HCT116 (cell line): ENCODE measurements at regions not wholly inside any gene's neighbourhood (a gene's known extent, or its start where the extent isn't known, plus 50 kb on each side); places are given as distances from the start of the nearest gene placed in this dataset.

ENCODE experiments used
- ATAC-seq: fragments of 200-7000 bp; cut with Tn5 transposase; 2 replicates; pipeline ENCODE4 v1.9.1; 2020; ENCODE audit warnings: mild to moderate bottlenecking, moderate library complexity
- BruUV-seq: library from RNA; stranded (reverse); fragments of 400-500 nt; replicated peaks from 2 replicates; lab custom pipeline; 2021; lab: Mats Ljungman, UMichigan
- CTCF ChIA-PET: fragments of 300-600 bp; sonication (Branson Sonifier 250); formaldehyde crosslinking; loops from one replicate; lab custom pipeline; 2021; ENCODE audit warnings: antibody characterized with exemption; lab: Charles Lee
- POLR2A ChIA-PET: fragments of 300-600, 350-600 bp; sonication (Branson Sonifier 250); formaldehyde crosslinking; loops from one replicate; lab custom pipeline; 2021; ENCODE audit warnings: antibody characterized with exemption; lab: Charles Lee
- RAD21 ChIA-PET, 2 experiments: fragments of 300-600 bp; sonication (Branson Sonifier 250); formaldehyde crosslinking; loops; one replicate each; lab custom pipeline; 2023; ENCODE audit warnings: low total read pairs in 2 of 2; ENCODE audit not compliant: uncharacterized antibody in 2 of 2, unreplicated experiment in 2 of 2, low non-redundant PET in 1 of 2; lab: Charles Lee
- DNase-seq: peaks from one replicate; pipeline ENCODE4 v3.0.0-alpha.2; 2010; ENCODE audit warnings: low read depth, low spot score
- H2AFZ ChIP-seq: fragments of 200-600 bp; shearing (Covaris generic), sonication (generic); 2 replicates; pipeline ENCODE4 v1.6.1; 2017; ENCODE audit warnings: low read depth, mixed run types, mixed read lengths, antibody characterized with exemption, low read length; ENCODE audit not compliant: poor library complexity, severe bottlenecking
- H3K27ac ChIP-seq: 2 replicates; pipeline ENCODE4 v1.5.1; 2012; ENCODE audit warnings: low read depth, low read length
- H3K27me3 ChIP-seq: fragments of 200-600 bp; sonication (generic); 2 replicates; pipeline ENCODE4 v1.6.1; 2016; ENCODE audit warnings: mixed run types, low read length, mixed read lengths; ENCODE audit not compliant: insufficient read depth
- H3K36me3 ChIP-seq, 2 experiments: fragments of 200-500 bp in 1 of 2; fragments of 200-600 bp in 1 of 2; sonication (Bioruptor generic) in 1 of 2; sonication (generic) in 1 of 2; 2 replicates each; pipeline versions ENCODE4 v1.5.1 to v1.6.1; 2014 to 2016; ENCODE audit warnings: low read length in 2 of 2, inconsistent platforms in 1 of 2, mixed read lengths in 1 of 2, mixed run types in 1 of 2; ENCODE audit not compliant: insufficient read depth in 2 of 2, control insufficient read depth in 1 of 2
- H3K4me1 ChIP-seq, 2 experiments: fragments of 200-600 bp in 1 of 2; sonication (generic) in 1 of 2; 2 replicates each; pipeline versions ENCODE4 v1.5.1 to v1.6.1; 2012 to 2017; ENCODE audit warnings: low read length in 2 of 2, inconsistent platforms in 1 of 2, mild to moderate bottlenecking in 1 of 2, mixed read lengths in 1 of 2, mixed run types in 1 of 2, moderate library complexity in 1 of 2; ENCODE audit not compliant: insufficient read depth in 2 of 2, control insufficient read depth in 1 of 2
- H3K4me2 ChIP-seq: fragments of 200-600 bp; sonication (generic); 2 replicates; pipeline ENCODE4 v1.6.1; 2017; ENCODE audit warnings: mixed run types, low read length, mixed read lengths
- H3K4me3 ChIP-seq, 2 experiments: fragments of 200-600 bp in 1 of 2; sonication (generic) in 1 of 2; replicated peaks in 1 of 2; 2 replicates each; pipeline ENCODE4 v1.5.1; 2011 to 2016; ENCODE audit warnings: low read length in 2 of 2, control low read depth in 1 of 2, low read depth in 1 of 2, mild to moderate bottlenecking in 1 of 2, mixed read lengths in 1 of 2, mixed run types in 1 of 2
- H3K79me2 ChIP-seq: fragments of 200-600 bp; sonication (generic); 2 replicates; pipeline ENCODE4 v1.6.1; 2017; ENCODE audit warnings: mild to moderate bottlenecking, mixed run types, low read length, moderate library complexity, mixed read lengths; ENCODE audit not compliant: insufficient read depth
- H3K9ac ChIP-seq: fragments of 200-600 bp; sonication (generic); 2 replicates; pipeline ENCODE4 v1.6.1; 2016; ENCODE audit warnings: low read length, mixed read lengths
- H3K9me2 ChIP-seq: fragments of 200-600 bp; sonication (generic), shearing (Covaris generic); 2 replicates; pipeline ENCODE4 v1.6.1; 2017; ENCODE audit warnings: mixed run types, mild to moderate bottlenecking, moderate library complexity; ENCODE audit not compliant: insufficient read depth
- H3K9me3 ChIP-seq, 2 experiments: fragments of 200-500 bp in 1 of 2; fragments of 200-600 bp in 1 of 2; sonication (Bioruptor generic) in 1 of 2; sonication (generic) in 1 of 2; 2 replicates each; pipeline ENCODE4 v1.6.1; 2014 to 2017; ENCODE audit warnings: low read length in 2 of 2, mixed read lengths in 2 of 2, inconsistent platforms in 1 of 2, low read depth in 1 of 2, mild to moderate bottlenecking in 1 of 2, mixed run types in 1 of 2, moderate library complexity in 1 of 2; ENCODE audit not compliant: control insufficient read depth in 1 of 2, insufficient read depth in 1 of 2
- H4K20me1 ChIP-seq: fragments of 200-600 bp; sonication (generic), shearing (Covaris generic); 2 replicates; pipeline ENCODE4 v1.6.1; 2017; ENCODE audit warnings: mixed run types, mild to moderate bottlenecking, moderate library complexity; ENCODE audit not compliant: insufficient read depth
- CEBPB ChIP-seq: IDR thresholded peaks from 2 replicates; pipeline ENCODE4 v1.6.1; 2012; ENCODE audit warnings: low read depth
- ELF1 ChIP-seq: IDR thresholded peaks from 2 replicates; pipeline ENCODE4 v1.6.1; 2012; ENCODE audit warnings: low read depth, borderline replicate concordance
- POLR2AphosphoS5 ChIP-seq: IDR thresholded peaks from 2 replicates; pipeline ENCODE4 v1.6.1; 2011; ENCODE audit warnings: mild to moderate bottlenecking, low read depth, low read length, moderate library complexity
- RAD21 ChIP-seq: IDR thresholded peaks from 2 replicates; pipeline ENCODE4 v1.6.1; 2012; ENCODE audit warnings: low read depth, mild to moderate bottlenecking
- SIN3A ChIP-seq: IDR thresholded peaks from 2 replicates; pipeline ENCODE4 v1.6.1; 2012; ENCODE audit warnings: low read depth
- SP1 ChIP-seq: IDR thresholded peaks from 2 replicates; pipeline ENCODE4 v1.6.1; 2012; ENCODE audit warnings: low read depth
- ZBTB33 ChIP-seq: IDR thresholded peaks from 2 replicates; pipeline ENCODE4 v1.6.1; 2011; ENCODE audit warnings: mild to moderate bottlenecking, low read length, moderate library complexity; ENCODE audit not compliant: insufficient replicate concordance; ENCODE audit errors: extremely low read depth
- ZNF274 ChIP-seq: fragments of 200-500 bp; sonication (Bioruptor generic); IDR thresholded peaks from 2 replicates; pipeline ENCODE4 v1.6.1; 2014; ENCODE audit warnings: mild to moderate bottlenecking, low read depth, low read length, inconsistent platforms
- intact Hi-C: fragments of 100-400 bp; cut with micrococcal nuclease; formaldehyde crosslinking; loops from 2 replicates; pipeline ENCODE4 v1.10.0; 2022

DNA sequence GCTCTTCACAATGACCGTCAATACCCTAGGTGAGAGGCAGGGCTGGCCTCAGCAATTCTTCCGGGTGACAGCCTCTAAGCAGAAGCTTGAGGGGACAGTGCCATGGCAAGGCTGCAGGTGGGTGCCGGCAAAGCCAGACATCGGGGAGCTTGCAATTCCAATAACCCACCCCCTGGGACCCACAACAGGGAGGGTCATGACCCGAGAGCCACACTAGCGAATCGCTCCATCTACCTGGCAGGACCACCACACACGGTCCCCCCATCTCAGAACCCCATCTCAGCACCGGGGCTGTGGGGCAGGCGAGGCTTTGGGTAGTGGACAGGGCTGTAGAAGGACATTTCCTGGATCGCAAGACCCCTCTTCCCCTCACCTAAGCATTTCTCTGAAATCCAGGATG lies 177.2 kb downstream of the ACKR3 start:
- Histone ChIP-seq H3K4me2 (no peak overlapping the region), H4K20me1 (no peaks in the 10 kb centered on the region), H3K9me3 (no peaks in the 10 kb centered on the region), H3K79me2 (no peaks in the 10 kb centered on the region), H3K27ac (no peak overlapping the region), H3K27me3 (peaks cover 82% of the 10 kb centered on the region), H3K36me3 (no peaks in the 10 kb centered on the region), H3K4me1 (no peaks in the 10 kb centered on the region), H3K9me2 (no peaks in the 10 kb centered on the region), H3K4me3 (no peak overlapping the region), H3K9ac (no peak overlapping the region), H2AFZ (no peak overlapping the region)
- ChIA-PET POLR2A (no interaction called here), CTCF (no interaction called here), RAD21 (no interaction called here)
- no peak for DNase-seq
- intact Hi-C loops = no loop called here
- ATAC-seq = no peak
- TF ChIP-seq SP1 = no peak
- BruUV-seq = no TSS peak

GRCh38 chr2:236747426-236747825 lies 177.8 kb downstream of the ACKR3 start:
- Histone ChIP-seq H3K9ac (no peak overlapping the region), H3K27me3 (peaks cover 77% of the 10 kb centered on the region), H3K79me2 (no peaks in the 10 kb centered on the region), H3K4me1 (no peaks in the 10 kb centered on the region), H2AFZ (no peak overlapping the region), H4K20me1 (no peaks in the 10 kb centered on the region), H3K27ac (no peak overlapping the region), H3K9me3 (no peaks in the 10 kb centered on the region), H3K36me3 (no peaks in the 10 kb centered on the region), H3K9me2 (no peaks in the 10 kb centered on the region)
- no TSS peak for BruUV-seq
- POLR2A ChIA-PET = no interaction called here
- intact Hi-C loops = no loop called here
- ATAC-seq = no peak
- RAD21 ChIA-PET = no interaction called here
- no peak for TF ChIP-seq ZBTB33
- no peak for TF ChIP-seq ZNF274
- TF ChIP-seq CEBPB = no peak
- no peak for TF ChIP-seq POLR2AphosphoS5
- TF ChIP-seq SIN3A = no peak
- TF ChIP-seq ELF1 = no peak
- TF ChIP-seq RAD21 = no peak
- TF ChIP-seq, all 23 proteins: peak for 0
- CTCF ChIA-PET = no interaction called here
- Histone ChIP-seq H3K4me2 (no peak overlapping the region), H3K4me3 (no peak overlapping the region)
- no peak for DNase-seq
